Astrocyte (in vitro differentiated cells and primary cell): ENCODE measurements at regions not wholly inside any gene's neighbourhood (a gene's known extent, or its start where the extent isn't known, plus 50 kb on each side); places are given as distances from the start of the nearest gene placed in this dataset.

Experiments used
- DNase-seq: peaks from one replicate; pipeline ENCODE4 v3.0.0-alpha.2; 2010; ENCODE audit warnings: low read depth
- FAIRE-seq: peaks from 2 replicates; lab custom pipeline; 2011; peaks lifted over from hg19 to GRCh38; lab: Jason Lieb, UNC
- H2AFZ ChIP-seq: 2 replicates; pipeline ENCODE4 v1.6.0; 2012; ENCODE audit warnings: low read depth, low read length, inconsistent platforms
- H3K27ac ChIP-seq: 2 replicates; pipeline ENCODE4 v1.5.1; 2011; ENCODE audit warnings: low read depth, low read length, inconsistent platforms
- H3K27me3 ChIP-seq: 2 replicates; pipeline ENCODE4 v1.6.0; 2011; ENCODE audit warnings: low read length, inconsistent platforms; ENCODE audit not compliant: insufficient read depth
- H3K36me3 ChIP-seq: 2 replicates; pipeline ENCODE4 v1.5.1; 2011; ENCODE audit warnings: low read length, inconsistent platforms; ENCODE audit not compliant: insufficient read depth
- H3K4me1 ChIP-seq: 2 replicates; pipeline ENCODE4 v1.5.1; 2011; ENCODE audit warnings: low read length, inconsistent platforms; ENCODE audit not compliant: insufficient read depth
- H3K4me2 ChIP-seq: 2 replicates; pipeline ENCODE4 v1.6.0; 2012; ENCODE audit warnings: low read length, inconsistent platforms
- H3K4me3 ChIP-seq: 2 replicates; pipeline ENCODE4 v1.5.1; 2011; ENCODE audit warnings: low read depth, mild to moderate bottlenecking, low read length, inconsistent platforms; ENCODE audit not compliant: insufficient read depth
- H3K79me2 ChIP-seq: 2 replicates; pipeline ENCODE4 v1.6.0; 2012; ENCODE audit warnings: mild to moderate bottlenecking, low read length, inconsistent platforms; ENCODE audit not compliant: insufficient read depth
- H3K9ac ChIP-seq: 2 replicates; pipeline ENCODE4 v1.6.0; 2012; ENCODE audit warnings: mild to moderate bottlenecking, low read length, inconsistent platforms
- H3K9me3 ChIP-seq: 2 replicates; pipeline ENCODE4 v1.5.1; 2012; ENCODE audit warnings: low read depth, mild to moderate bottlenecking, low read length, inconsistent platforms; ENCODE audit not compliant: insufficient read depth
- H4K20me1 ChIP-seq: 2 replicates; pipeline ENCODE4 v1.6.0; 2012; ENCODE audit warnings: low read length, inconsistent platforms; ENCODE audit not compliant: insufficient read depth
- H3K27ac Mint-ChIP-seq: one replicate; pipeline ENCODE4 v1.8.0; 2021; ENCODE audit warnings: mild to moderate bottlenecking, mixed read lengths; ENCODE audit not compliant: unreplicated experiment
- H3K27me3 Mint-ChIP-seq: one replicate; pipeline ENCODE4 v1.8.0; 2021; ENCODE audit warnings: low read depth, mixed read lengths; ENCODE audit not compliant: unreplicated experiment
- H3K36me3 Mint-ChIP-seq: one replicate; pipeline ENCODE4 v1.8.0; 2021; ENCODE audit warnings: low read depth, mixed read lengths; ENCODE audit not compliant: unreplicated experiment
- H3K4me1 Mint-ChIP-seq: one replicate; pipeline ENCODE4 v1.8.0; 2021; ENCODE audit warnings: low read depth, mixed read lengths; ENCODE audit not compliant: unreplicated experiment
- H3K4me3 Mint-ChIP-seq: one replicate; pipeline ENCODE4 v1.8.0; 2021; ENCODE audit warnings: mild to moderate bottlenecking, moderate library complexity, mixed read lengths; ENCODE audit not compliant: unreplicated experiment
- H3K9me3 Mint-ChIP-seq: one replicate; pipeline ENCODE4 v1.8.0; 2021; ENCODE audit warnings: mild to moderate bottlenecking, mixed read lengths; ENCODE audit not compliant: unreplicated experiment
- CTCF ChIP-seq: IDR thresholded peaks from 2 replicates; pipeline ENCODE4 v1.5.1; 2011; ENCODE audit warnings: low read depth, mild to moderate bottlenecking, inconsistent platforms, low read length, moderate library complexity; ENCODE audit not compliant: insufficient read depth
- EZH2 ChIP-seq: IDR thresholded peaks from 2 replicates; pipeline ENCODE4 v1.6.1; 2012; ENCODE audit warnings: mild to moderate bottlenecking, low read length, inconsistent platforms; ENCODE audit not compliant: insufficient read depth

DNA sequence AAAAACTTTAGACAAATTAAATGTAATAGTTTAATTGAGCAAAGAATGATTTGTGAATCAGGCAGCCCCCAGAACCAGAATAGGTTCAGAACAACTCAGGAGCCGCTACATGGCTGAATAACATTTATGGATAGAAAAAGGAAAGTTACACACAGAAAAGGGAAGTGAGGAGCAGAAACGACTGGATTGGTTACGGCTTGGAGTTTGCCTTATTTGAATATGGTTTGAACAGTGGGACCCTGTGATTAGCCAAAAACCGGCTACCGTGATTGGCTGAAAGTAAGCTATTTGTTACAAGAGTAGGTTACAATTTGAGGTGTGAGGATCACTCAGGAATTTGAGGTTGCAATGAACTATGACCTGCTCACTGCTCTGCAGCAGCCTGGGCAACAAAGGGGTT lies 1139.8 kb downstream of the CDH11 start:
- H3K36me3 ChIP-seq = no peaks in the 10 kb centered on the region
- H3K4me2 ChIP-seq = no peak overlapping the region
- DNase-seq (no peak), FAIRE-seq (no peak)
- no peak for TF ChIP-seq CTCF
- no peak for TF ChIP-seq EZH2
- H3K79me2 ChIP-seq = no peaks in the 10 kb centered on the region
- H3K9ac ChIP-seq = no peak overlapping the region
- H3K4me1 Mint-ChIP-seq = no peaks in the 10 kb centered on the region
- no peaks in the 10 kb centered on the region for H3K9me3 ChIP-seq
- no peaks in the 10 kb centered on the region for H3K4me1 ChIP-seq
- no peak overlapping the region for H3K4me3 ChIP-seq
- H3K27ac Mint-ChIP-seq = no peak overlapping the region
- H3K4me3 Mint-ChIP-seq = no peak overlapping the region
- H4K20me1 ChIP-seq = no peaks in the 10 kb centered on the region
- no peaks in the 10 kb centered on the region for H3K27me3 Mint-ChIP-seq
- no peak overlapping the region for H3K27ac ChIP-seq
- H3K36me3 Mint-ChIP-seq = no peaks in the 10 kb centered on the region
- H3K27me3 ChIP-seq = no peaks in the 10 kb centered on the region
- H3K9me3 Mint-ChIP-seq = peaks cover 2% of the 10 kb centered on the region
- H2AFZ ChIP-seq = no peak overlapping the region

DNA sequence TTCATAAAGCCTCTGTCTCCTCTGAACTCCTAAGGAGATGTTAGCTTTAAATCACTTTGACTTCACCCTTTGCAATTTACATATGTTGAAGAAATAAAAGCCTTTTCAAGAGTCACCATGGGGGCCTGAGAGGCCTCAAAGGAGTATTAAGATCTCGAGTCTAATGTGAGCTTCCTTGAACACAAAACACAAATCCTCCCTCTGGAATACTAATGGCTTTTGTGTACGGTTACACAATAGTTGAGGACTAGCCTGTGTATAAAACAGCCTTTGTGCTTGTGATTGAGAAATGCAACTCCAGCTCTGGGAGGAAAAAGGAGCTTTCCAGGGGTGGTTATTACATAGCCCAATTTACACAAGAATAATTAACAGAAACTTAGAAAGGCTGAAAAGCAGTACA lies 1140.2 kb downstream of the CDH11 start:
- DNase-seq (no peak), FAIRE-seq (no peak)
- no peak overlapping the region for H3K4me2 ChIP-seq
- no peak overlapping the region for H3K4me3 ChIP-seq
- H3K27me3 ChIP-seq = no peaks in the 10 kb centered on the region
- Mint-ChIP-seq H3K27ac (no peak overlapping the region), H3K4me3 (no peak overlapping the region), H3K9me3 (no peaks in the 10 kb centered on the region), H3K36me3 (no peaks in the 10 kb centered on the region), H3K27me3 (no peaks in the 10 kb centered on the region), H3K4me1 (no peaks in the 10 kb centered on the region)
- no peaks in the 10 kb centered on the region for H3K9me3 ChIP-seq
- no peak for TF ChIP-seq CTCF
- no peak for TF ChIP-seq EZH2
- H3K4me1 ChIP-seq = no peaks in the 10 kb centered on the region
- no peak overlapping the region for H2AFZ ChIP-seq
- H3K9ac ChIP-seq = no peak overlapping the region
- H4K20me1 ChIP-seq = no peaks in the 10 kb centered on the region
- no peak overlapping the region for H3K27ac ChIP-seq
- no peaks in the 10 kb centered on the region for H3K79me2 ChIP-seq
- no peaks in the 10 kb centered on the region for H3K36me3 ChIP-seq

DNA sequence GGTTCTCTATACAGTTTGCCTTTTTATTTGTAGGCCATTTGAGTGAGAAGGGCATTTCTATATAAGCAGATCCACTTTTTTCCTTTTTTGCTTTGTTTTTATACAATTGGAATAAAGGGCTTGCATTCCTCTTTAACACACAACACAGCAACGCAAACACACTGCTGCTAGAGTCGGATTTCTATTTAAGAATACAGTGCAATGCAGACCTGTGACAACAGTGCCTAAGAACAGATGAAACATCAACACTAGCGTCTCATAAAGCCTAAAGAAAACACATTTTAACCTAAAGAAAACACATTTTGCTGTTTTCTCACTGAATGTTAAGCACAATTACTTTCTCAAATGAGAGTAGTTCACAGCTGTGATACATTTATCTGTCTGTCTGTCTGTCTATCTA lies 1141.1 kb downstream of the CDH11 start:
- DNase-seq = no peak
- no peak overlapping the region for H3K4me3 ChIP-seq
- TF ChIP-seq EZH2 = no peak
- TF ChIP-seq CTCF = no peak
- FAIRE-seq = no peak
- H4K20me1 ChIP-seq = no peaks in the 10 kb centered on the region
- H3K4me1 ChIP-seq = no peaks in the 10 kb centered on the region
- no peaks in the 10 kb centered on the region for H3K79me2 ChIP-seq
- Mint-ChIP-seq H3K9me3 (no peaks in the 10 kb centered on the region), H3K4me1 (no peaks in the 10 kb centered on the region), H3K36me3 (no peaks in the 10 kb centered on the region), H3K4me3 (no peak overlapping the region), H3K27ac (no peak overlapping the region), H3K27me3 (no peaks in the 10 kb centered on the region)
- no peaks in the 10 kb centered on the region for H3K9me3 ChIP-seq
- no peak overlapping the region for H3K27ac ChIP-seq
- H3K9ac ChIP-seq = no peak overlapping the region
- H3K27me3 ChIP-seq = no peaks in the 10 kb centered on the region
- H3K36me3 ChIP-seq = no peaks in the 10 kb centered on the region
- no peak overlapping the region for H2AFZ ChIP-seq
- H3K4me2 ChIP-seq = no peak overlapping the region
